GM12874 (cell line): ENCODE measurements at regions not wholly inside any gene's neighbourhood (a gene's known extent, or its start where the extent isn't known, plus 50 kb on each side); places are given as distances from the start of the nearest gene placed in this dataset.

ENCODE experiments used
- TF ChIP-seq, protein P1 (sequence below): IDR thresholded peaks from 2 replicates; pipeline ENCODE4 v1.5.1; 2011; ENCODE audit warnings: low read depth, mild to moderate bottlenecking, control low read depth, low read length, moderate library complexity; ENCODE audit not compliant: insufficient read depth

DNA sequence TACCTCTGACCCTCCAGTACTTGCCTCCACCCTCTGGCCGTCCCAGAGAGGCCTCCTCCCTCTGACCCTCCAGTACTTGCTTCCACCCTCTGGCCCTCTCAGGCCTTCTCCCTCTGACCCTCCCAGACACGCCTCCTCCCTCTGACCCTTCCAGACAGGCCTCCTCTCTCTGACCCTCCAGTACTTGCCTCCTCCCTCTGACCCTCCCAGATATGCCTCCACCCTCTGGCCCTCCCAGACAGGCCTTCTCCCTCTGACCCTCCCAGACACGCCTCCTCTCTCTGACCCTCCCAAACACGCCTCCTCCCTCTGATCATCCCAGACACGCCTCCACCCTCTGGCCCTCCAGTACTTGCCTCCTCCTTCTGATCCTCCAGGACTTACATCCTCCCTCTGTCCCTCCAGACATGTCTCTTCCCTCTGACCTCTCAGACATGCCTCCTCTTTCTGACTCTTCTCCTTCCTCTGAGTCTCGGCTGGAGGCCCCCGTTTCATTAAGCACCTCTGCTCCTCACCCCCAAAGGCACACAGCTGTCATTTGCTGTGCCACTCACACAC lies 71.9 kb downstream of the PHETA1 start:
- TF ChIP-seq, protein P1, sequence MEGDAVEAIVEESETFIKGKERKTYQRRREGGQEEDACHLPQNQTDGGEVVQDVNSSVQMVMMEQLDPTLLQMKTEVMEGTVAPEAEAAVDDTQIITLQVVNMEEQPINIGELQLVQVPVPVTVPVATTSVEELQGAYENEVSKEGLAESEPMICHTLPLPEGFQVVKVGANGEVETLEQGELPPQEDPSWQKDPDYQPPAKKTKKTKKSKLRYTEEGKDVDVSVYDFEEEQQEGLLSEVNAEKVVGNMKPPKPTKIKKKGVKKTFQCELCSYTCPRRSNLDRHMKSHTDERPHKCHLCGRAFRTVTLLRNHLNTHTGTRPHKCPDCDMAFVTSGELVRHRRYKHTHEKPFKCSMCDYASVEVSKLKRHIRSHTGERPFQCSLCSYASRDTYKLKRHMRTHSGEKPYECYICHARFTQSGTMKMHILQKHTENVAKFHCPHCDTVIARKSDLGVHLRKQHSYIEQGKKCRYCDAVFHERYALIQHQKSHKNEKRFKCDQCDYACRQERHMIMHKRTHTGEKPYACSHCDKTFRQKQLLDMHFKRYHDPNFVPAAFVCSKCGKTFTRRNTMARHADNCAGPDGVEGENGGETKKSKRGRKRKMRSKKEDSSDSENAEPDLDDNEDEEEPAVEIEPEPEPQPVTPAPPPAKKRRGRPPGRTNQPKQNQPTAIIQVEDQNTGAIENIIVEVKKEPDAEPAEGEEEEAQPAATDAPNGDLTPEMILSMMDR, result no peak

DNA sequence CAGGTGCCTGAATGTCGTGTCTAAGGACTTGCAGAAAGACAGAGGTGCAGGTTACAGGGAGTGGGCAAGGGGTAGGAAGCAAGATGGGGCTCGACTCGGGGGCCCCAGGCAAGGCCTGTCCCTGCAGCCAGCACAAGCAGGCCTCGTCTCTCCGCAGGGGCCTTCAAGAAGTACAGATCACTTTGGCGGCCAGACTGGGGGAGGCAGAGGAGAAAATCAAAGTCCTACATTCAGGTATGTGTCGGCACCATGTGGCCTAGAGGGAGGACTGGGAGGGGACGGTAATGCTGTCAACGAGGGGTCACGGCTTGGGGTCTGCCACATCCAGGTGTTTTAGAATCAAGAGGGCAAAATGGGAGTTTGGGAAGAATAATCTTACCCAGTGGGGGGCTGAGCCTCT lies 73.7 kb downstream of the PHETA1 start:
- TF ChIP-seq, protein P1, result no peak

DNA sequence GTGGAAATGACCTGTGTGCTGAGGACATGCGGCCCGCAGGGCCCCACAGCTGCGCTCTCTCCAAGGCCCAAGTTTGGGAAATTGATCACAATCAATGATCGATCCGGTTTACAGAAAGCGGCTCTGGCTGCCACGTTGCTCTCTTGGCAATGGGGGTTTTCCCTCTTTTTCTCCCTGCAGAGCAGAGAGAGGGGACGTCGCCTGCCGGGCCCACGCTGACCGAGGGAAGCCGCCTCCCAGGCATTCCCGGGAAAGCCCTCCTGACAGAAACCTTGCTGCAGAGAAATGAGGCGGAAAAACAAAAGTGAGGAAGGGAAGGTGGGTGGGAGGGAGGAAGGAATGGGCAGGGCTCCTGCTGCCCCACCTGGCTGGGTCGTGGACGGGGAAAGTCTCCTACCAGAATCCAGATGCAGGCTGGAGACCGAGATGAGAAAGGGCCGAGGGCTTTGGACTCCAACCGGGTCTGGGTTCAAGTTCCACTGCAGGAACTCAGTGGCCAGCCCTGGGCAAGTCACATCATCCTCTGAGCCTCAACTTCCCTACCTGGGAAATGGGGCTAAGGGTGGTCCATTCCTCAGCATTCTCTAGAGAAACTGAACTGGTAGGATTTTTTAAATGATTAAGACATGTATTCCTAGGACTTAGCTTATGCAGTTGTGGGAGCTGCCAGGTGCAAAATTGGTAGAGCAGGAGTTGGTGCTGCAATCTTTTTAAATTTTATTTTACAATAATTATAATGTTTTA lies 75.5 kb downstream of the PHETA1 start:
- TF ChIP-seq, protein P1, result no peak

DNA sequence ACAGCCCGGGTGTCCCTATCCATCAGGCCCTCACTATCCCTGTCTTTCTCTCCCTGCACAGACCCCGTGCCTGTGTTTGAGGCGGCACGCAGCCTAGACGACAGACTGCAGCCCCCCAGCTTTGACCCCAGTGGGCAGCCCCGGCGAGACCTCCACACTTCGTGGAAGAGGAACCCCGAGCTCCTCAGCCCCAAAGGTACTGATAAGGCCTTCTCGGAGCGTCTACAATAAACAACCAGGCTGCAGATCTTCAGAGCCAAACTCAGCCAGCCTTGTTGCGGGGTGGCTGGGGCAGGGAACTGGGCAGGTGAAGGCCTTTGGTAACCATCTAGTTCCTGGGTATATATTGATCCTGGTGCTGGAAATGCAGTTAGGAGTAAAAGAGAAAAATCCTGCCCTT lies 77.5 kb downstream of the PHETA1 start:
- TF ChIP-seq, protein P1, result no peak

DNA sequence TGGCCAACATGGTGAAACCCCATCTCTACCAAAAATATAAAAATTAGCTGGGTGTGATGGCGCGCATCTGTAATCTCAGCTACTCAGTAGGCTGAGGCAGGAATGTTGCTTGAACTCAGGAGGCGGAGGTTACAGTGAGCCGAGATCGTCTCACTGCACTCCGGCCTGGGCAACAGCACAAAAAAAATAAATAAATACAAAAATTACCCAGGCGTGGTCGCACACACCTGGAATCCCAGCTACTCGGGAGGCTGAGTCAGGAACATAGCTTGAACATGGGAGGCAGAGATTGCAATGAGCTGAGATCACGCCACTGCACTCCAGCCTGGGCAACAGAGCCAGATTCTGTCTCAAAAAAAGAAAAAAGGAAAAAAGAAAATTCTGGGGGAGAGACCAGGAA lies 80.1 kb downstream of the PHETA1 start:
- TF ChIP-seq, protein P1, result no peak

DNA sequence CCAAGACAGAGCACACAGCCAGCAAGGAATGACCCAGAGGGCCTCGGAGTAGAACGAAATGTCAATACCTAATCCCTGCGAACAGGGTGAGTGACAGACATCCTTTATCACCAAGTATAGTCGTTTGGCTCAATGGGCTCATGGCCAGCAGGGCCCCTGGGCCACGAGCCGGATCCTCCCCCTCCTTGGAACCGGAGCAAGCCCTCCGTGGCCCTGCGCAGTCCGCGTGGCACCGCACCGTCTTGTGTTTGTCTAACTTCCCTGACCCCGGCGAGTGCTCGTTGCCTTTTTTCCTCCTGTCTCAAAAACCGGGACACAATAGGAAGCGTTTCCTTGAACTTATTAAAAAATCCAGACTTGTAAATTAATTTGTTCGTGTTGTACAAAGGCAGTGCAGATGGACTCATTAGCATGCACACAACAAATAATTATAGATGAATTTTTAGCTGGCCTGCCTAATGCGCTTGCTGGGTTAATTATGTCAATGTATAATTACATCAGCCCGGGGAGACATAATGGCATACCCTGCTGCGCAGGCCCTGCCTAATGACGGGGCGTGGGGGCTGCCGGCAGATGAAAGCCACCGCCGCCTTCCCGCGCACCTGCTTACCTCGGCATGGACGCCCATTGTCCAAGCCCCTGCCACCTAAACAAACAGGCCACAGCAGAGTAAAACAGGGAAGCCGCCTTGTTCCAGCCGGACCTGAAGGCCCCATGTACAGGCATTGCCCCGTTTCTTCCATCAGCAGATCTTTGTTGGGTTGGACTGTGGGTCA lies 81.6 kb downstream of the PHETA1 start:
- TF ChIP-seq, protein P1, result no peak

DNA sequence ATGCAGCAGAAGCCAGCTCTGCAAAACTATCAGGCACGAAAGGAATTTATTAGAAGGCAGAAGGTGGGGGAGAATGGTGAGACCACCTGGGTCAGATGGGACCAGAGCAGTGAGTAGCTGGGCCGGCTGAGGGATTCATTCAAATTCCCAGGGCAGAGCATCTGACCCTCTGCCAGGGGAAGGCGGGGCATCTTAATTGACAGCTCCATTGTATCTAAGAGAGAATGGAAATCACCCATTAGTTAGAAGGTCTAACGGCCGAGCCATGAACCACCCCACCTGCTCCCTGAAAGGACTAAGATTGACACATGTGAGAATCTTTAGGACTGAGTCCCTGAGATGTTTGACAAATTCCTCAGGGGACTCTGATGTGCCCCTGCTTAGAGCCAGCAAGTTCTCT lies 83.7 kb downstream of the PHETA1 start:
- TF ChIP-seq, protein P1, result no peak
